Lung (tissue), 11 donors: ENCODE measurements at regions not wholly inside any gene's neighbourhood (a gene's known extent, or its start where the extent isn't known, plus 50 kb on each side); places are given as distances from the start of the nearest gene placed in this dataset.

Experiments
- ATAC-seq: fragments of 200-7000 bp; cut with Tn5 transposase; one replicate; pipeline ENCODE4 v1.9.1; 2020; ENCODE audit warnings: moderate number of reproducible peaks; ENCODE audit not compliant: insufficient read depth, low FRiP score
- DNase-seq, 3 donors: peaks; one replicate each; pipeline ENCODE4 v3.0.0-alpha.2; 2013 to 2017
- H3K27ac ChIP-seq, 2 donors: one replicate each; pipeline ENCODE4 v1.5.1; 2013; ENCODE audit warnings: mild to moderate bottlenecking in 2 of 2, moderate library complexity in 2 of 2, control low read depth in 1 of 2, inconsistent platforms in 1 of 2, low read depth in 1 of 2, low read length in 1 of 2
- H3K27me3 ChIP-seq, 3 donors: one replicate each; pipeline ENCODE4 v1.5.1; 2013; ENCODE audit warnings: low read length in 2 of 3; ENCODE audit not compliant: control insufficient read depth in 3 of 3, insufficient read depth in 3 of 3
- H3K36me3 ChIP-seq, 4 donors: one replicate each; pipeline ENCODE4 v1.5.1; 2013; ENCODE audit warnings: low read length in 4 of 4, mild to moderate bottlenecking in 1 of 4, moderate library complexity in 1 of 4; ENCODE audit not compliant: control insufficient read depth in 4 of 4, insufficient read depth in 4 of 4
- H3K4me1 ChIP-seq, 5 donors: one replicate each; pipeline ENCODE4 v1.5.1; 2013; ENCODE audit warnings: low read length in 5 of 5, mild to moderate bottlenecking in 2 of 5, moderate library complexity in 1 of 5; ENCODE audit not compliant: control insufficient read depth in 5 of 5, insufficient read depth in 5 of 5
- H3K4me3 ChIP-seq: one replicate; pipeline ENCODE4 v1.5.1; 2013; ENCODE audit warnings: mild to moderate bottlenecking, control low read depth, moderate library complexity
- H3K9ac ChIP-seq, 2 donors: one replicate each; pipeline ENCODE4 v1.5.1; 2013; ENCODE audit warnings: low read length in 2 of 2, control low read depth in 1 of 2; ENCODE audit not compliant: insufficient read depth in 1 of 2
- H3K9me3 ChIP-seq, 4 donors: one replicate each; pipeline ENCODE4 v1.5.1; 2013; ENCODE audit warnings: low read length in 3 of 4, mild to moderate bottlenecking in 1 of 4, moderate library complexity in 1 of 4; ENCODE audit not compliant: control insufficient read depth in 4 of 4, insufficient read depth in 3 of 4
- WGBS, 2 donors: extraction: QIAGEN DNeasy Blood & Tissue Kit; methylation state at CpG; one replicate each; pipeline ENCODE4 v1.1.7; 2013; 5-methylcytosine and 5-hydroxymethylcytosine counted together
- TF ChIP-seq, protein P1 (sequence below): IDR thresholded peaks from 2 replicates; pipeline ENCODE4 v1.5.1; 2012; ENCODE audit warnings: mild to moderate bottlenecking; ENCODE audit errors: control extremely low read depth, extremely low read depth
- donor health status: control.
- donor health status: control.
- donor health status: Bipolar disorder and iron deficiency.
- donor health status: healthy.
- donor health status: DM: yes; HTN: yes; CAD: no.

DNA sequence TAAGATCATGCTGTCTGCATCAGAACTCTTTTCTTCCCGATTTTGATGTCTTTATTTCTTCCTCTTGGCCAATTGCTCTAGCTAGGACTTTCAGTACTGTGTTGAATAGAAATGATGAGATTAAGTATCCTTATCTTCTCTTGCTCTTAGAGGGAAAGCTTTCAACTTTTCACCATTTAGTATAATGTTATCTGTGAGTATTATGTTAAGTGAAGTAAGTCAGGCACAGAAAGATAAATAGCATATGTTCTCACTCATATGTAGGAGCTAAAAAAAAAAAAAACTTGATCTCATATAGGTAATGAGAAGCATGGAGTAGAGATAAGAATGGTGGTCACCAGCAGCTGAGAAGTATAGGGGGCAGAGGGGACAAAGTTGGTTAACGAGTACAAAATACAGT, 1089.5 kb downstream of the TDRD15 start:
- Histone ChIP-seq H3K4me3 (no peak overlapping the region), H3K9ac (no peak overlapping the region), H3K9me3 (no peaks in the 10 kb centered on the region), H3K4me1 (no peaks in the 10 kb centered on the region), H3K27me3 (no peaks in the 10 kb centered on the region), H3K36me3 (no peaks in the 10 kb centered on the region), H3K27ac (no peak overlapping the region)
- 69 to 85% methylated on average over 2 of the region's 2 CpGs for WGBS, 2 donors
- DNase-seq (no peak), ATAC-seq (no peak)
- TF ChIP-seq, protein P1, sequence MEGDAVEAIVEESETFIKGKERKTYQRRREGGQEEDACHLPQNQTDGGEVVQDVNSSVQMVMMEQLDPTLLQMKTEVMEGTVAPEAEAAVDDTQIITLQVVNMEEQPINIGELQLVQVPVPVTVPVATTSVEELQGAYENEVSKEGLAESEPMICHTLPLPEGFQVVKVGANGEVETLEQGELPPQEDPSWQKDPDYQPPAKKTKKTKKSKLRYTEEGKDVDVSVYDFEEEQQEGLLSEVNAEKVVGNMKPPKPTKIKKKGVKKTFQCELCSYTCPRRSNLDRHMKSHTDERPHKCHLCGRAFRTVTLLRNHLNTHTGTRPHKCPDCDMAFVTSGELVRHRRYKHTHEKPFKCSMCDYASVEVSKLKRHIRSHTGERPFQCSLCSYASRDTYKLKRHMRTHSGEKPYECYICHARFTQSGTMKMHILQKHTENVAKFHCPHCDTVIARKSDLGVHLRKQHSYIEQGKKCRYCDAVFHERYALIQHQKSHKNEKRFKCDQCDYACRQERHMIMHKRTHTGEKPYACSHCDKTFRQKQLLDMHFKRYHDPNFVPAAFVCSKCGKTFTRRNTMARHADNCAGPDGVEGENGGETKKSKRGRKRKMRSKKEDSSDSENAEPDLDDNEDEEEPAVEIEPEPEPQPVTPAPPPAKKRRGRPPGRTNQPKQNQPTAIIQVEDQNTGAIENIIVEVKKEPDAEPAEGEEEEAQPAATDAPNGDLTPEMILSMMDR, result no peak

DNA sequence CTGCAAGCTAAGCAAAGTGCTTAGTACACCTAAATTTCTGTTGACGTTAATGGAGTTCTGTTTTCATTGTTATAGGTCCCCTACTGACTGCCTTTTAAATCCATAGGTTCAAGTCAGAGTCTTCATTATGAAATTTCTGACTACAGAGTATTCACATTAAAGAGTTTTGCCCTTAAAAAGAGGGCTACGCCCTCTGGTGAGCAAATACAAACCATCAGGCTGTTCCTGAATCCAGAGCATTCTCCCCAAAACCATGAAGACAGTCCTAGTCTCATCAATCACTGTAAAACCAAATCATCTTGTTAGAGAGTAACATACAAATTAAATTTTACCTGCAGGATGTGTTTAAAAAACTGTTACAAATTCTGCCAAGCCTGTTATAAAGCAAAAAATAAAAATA, 1091.7 kb downstream of the TDRD15 start:
- WGBS, 2 donors, result 71 to 80% methylated on average over 2 of the region's 2 CpGs
- no peak overlapping the region for H3K4me3 ChIP-seq
- H3K9me3 ChIP-seq, result no peaks in the 10 kb centered on the region
- no peak overlapping the region for H3K27ac ChIP-seq
- H3K27me3 ChIP-seq, result no peaks in the 10 kb centered on the region
- no peaks in the 10 kb centered on the region for H3K36me3 ChIP-seq
- no peak overlapping the region for H3K9ac ChIP-seq
- no peaks in the 10 kb centered on the region for H3K4me1 ChIP-seq
- no peak for DNase-seq
- TF ChIP-seq, protein P1, result no peak
- ATAC-seq, result no peak

DNA sequence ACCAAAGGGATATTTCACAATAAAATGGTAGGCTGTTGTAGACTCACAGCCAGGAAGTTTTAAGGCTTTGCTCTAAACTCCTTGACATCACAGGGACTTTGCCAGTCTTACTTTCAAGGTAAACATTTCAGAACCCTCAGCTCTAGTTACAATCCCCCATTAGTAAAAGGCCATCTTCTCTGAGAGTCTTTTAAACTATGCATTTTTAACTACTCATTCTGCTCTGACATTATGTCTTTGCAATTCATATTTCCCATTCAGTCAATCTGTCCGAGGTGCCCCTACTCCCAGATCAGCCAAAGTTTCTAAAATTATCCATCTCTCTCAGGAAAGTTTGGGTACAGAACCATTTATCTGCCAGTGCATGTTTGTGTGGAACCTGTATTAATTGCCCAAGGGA, 1094.1 kb downstream of the TDRD15 start:
- ATAC-seq (no peak), DNase-seq (no peak)
- WGBS, 2 donors, result 76 to 93% methylated on average over 1 of the region's 1 CpG
- H3K27ac ChIP-seq, result no peak overlapping the region
- H3K4me3 ChIP-seq, result no peak overlapping the region
- no peaks in the 10 kb centered on the region for H3K36me3 ChIP-seq
- TF ChIP-seq, protein P1, result no peak
- peaks cover 0 to 2% (median 0%) of the 10 kb centered on the region in 4 donors for H3K9me3 ChIP-seq
- no peak overlapping the region for H3K9ac ChIP-seq
- H3K4me1 ChIP-seq, result no peaks in the 10 kb centered on the region
- H3K27me3 ChIP-seq, result no peaks in the 10 kb centered on the region

DNA sequence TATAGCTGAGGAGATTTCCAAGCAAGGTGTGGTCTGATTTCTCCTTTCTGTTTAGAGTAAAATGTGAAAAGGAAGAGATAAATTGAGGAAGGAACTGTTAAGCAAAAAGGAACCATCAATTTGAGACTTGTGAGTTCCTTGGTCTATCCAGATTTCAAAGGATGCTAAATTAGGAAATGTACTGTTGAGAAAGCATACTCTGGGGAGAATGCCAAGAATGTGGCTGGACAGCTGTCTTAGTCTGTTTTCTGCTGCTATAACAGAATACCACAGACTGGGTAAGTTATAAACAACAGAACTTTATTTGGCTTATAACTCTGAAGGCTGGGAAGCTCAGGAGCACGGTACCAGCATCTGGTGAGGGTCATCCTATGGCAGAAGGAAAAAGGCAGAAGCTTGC, 1097.2 kb downstream of the TDRD15 start:
- Histone ChIP-seq H3K9ac (no peak overlapping the region), H3K27me3 (no peaks in the 10 kb centered on the region), H3K36me3 (no peaks in the 10 kb centered on the region), H3K9me3 (peaks cover 0 to 2% (median 0%) of the 10 kb centered on the region in 4 donors), H3K4me3 (no peak overlapping the region), H3K4me1 (no peaks in the 10 kb centered on the region), H3K27ac (no peak overlapping the region)
- DNase-seq (peak in 1 of 3 donors; percentile 24), ATAC-seq (no peak)
- 36 to 50% methylated on average over 1 of the region's 1 CpG for WGBS, 2 donors
- TF ChIP-seq, protein P1, result no peak
